DND-41 (cell line): ENCODE measurements at regions not wholly inside any gene's neighbourhood (a gene's known extent, or its start where the extent isn't known, plus 50 kb on each side); places are given as distances from the start of the nearest gene placed in this dataset.

Experiments used
- EZH2 ChIP-seq: IDR thresholded peaks from 3 replicates; pipeline ENCODE4 v1.6.1; 2012; ENCODE audit warnings: borderline replicate concordance, low read depth, mild to moderate bottlenecking, moderate library complexity, low read length, inconsistent platforms; ENCODE audit not compliant: severe bottlenecking
- TF ChIP-seq, protein P1 (sequence below): IDR thresholded peaks from 2 replicates; pipeline ENCODE4 v1.5.1; 2012; ENCODE audit warnings: borderline replicate concordance, low read length, moderate library complexity, mild to moderate bottlenecking; ENCODE audit not compliant: poor library complexity, severe bottlenecking; ENCODE audit errors: extremely low read depth

DNA sequence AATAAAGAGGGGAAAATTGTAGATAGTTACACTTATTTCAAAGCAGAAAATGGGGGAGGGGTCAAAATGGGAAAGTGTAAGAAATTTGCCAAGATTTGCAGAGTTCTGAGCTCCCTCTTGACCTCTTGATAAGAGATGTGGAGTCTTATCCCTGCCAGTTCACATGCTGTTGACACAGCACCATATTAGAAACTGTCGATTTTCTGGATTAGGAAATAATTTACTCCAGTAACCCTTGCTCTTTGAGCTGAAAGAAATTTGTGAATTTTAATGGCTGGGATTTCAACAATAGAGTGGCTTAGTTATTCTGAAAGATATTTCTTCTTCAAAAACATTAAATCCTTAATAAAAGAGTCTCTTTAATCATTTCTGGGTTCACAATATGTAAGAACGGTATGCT is 306.2 kb upstream of the CNTN4 start:
- TF ChIP-seq, protein P1, sequence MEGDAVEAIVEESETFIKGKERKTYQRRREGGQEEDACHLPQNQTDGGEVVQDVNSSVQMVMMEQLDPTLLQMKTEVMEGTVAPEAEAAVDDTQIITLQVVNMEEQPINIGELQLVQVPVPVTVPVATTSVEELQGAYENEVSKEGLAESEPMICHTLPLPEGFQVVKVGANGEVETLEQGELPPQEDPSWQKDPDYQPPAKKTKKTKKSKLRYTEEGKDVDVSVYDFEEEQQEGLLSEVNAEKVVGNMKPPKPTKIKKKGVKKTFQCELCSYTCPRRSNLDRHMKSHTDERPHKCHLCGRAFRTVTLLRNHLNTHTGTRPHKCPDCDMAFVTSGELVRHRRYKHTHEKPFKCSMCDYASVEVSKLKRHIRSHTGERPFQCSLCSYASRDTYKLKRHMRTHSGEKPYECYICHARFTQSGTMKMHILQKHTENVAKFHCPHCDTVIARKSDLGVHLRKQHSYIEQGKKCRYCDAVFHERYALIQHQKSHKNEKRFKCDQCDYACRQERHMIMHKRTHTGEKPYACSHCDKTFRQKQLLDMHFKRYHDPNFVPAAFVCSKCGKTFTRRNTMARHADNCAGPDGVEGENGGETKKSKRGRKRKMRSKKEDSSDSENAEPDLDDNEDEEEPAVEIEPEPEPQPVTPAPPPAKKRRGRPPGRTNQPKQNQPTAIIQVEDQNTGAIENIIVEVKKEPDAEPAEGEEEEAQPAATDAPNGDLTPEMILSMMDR: no peak
- TF ChIP-seq EZH2: no peak
